PFSK-1 (cell line): ENCODE measurements at regions not wholly inside any gene's neighbourhood (a gene's known extent, or its start where the extent isn't known, plus 50 kb on each side); places are given as distances from the start of the nearest gene placed in this dataset.

Source experiments
- FOXP2 ChIP-seq: optimal IDR thresholded peaks from 2 replicates; pipeline ENCODE3; 2011; ENCODE audit warnings: borderline replicate concordance, control low read depth, inconsistent platforms; ENCODE audit not compliant: insufficient read depth; ENCODE audit errors: extremely low read length, extremely low read depth
- POLR2AphosphoS5 ChIP-seq: IDR thresholded peaks from 2 replicates; pipeline ENCODE4 v1.6.1; 2012; ENCODE audit warnings: low read depth, mild to moderate bottlenecking, control low read depth, low read length, moderate library complexity
- SIN3A ChIP-seq: IDR thresholded peaks from 2 replicates; pipeline ENCODE4 v1.6.1; 2012; ENCODE audit warnings: mild to moderate bottlenecking, low read length, moderate library complexity, borderline replicate concordance; ENCODE audit not compliant: insufficient read depth
- TAF1 ChIP-seq: IDR thresholded peaks from 2 replicates; pipeline ENCODE4 v1.6.1; 2012; ENCODE audit warnings: low read length, control low read depth, borderline replicate concordance; ENCODE audit not compliant: insufficient read depth
- TF ChIP-seq, protein P1 (sequence below), 2 experiments: IDR thresholded peaks; 2 replicates each; pipeline versions ENCODE4 v1.6.1 to v1.8.0; 2011 to 2012; ENCODE audit warnings: low read depth in 2 of 2, low read length in 2 of 2, control low read depth in 1 of 2, inconsistent platforms in 1 of 2, mild to moderate bottlenecking in 1 of 2, moderate library complexity in 1 of 2; ENCODE audit not compliant: insufficient read depth in 1 of 2

DNA sequence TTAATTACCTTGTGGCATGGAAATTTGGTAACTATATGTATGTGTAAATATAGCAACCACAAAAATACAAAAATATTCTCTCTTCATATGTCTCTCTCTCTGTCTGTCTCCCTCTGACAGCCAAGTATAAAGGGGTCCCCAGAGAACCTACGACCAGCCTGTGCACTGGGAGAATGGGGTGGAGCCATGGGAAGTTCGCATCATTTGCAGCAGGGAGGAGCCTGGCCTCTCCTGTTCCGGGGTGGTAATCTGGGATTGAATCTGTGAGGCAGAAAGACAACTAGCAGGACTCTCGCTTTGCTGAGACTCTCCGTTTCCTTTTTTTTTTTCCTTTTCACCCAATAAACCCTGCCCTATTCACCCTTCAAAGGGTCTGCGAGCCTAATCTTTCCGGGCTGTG, 1109.1 kb downstream of the HACE1 start:
- TF ChIP-seq FOXP2: no peak
- TF ChIP-seq POLR2AphosphoS5: no peak
- no peak for TF ChIP-seq TAF1
- TF ChIP-seq, protein P1, sequence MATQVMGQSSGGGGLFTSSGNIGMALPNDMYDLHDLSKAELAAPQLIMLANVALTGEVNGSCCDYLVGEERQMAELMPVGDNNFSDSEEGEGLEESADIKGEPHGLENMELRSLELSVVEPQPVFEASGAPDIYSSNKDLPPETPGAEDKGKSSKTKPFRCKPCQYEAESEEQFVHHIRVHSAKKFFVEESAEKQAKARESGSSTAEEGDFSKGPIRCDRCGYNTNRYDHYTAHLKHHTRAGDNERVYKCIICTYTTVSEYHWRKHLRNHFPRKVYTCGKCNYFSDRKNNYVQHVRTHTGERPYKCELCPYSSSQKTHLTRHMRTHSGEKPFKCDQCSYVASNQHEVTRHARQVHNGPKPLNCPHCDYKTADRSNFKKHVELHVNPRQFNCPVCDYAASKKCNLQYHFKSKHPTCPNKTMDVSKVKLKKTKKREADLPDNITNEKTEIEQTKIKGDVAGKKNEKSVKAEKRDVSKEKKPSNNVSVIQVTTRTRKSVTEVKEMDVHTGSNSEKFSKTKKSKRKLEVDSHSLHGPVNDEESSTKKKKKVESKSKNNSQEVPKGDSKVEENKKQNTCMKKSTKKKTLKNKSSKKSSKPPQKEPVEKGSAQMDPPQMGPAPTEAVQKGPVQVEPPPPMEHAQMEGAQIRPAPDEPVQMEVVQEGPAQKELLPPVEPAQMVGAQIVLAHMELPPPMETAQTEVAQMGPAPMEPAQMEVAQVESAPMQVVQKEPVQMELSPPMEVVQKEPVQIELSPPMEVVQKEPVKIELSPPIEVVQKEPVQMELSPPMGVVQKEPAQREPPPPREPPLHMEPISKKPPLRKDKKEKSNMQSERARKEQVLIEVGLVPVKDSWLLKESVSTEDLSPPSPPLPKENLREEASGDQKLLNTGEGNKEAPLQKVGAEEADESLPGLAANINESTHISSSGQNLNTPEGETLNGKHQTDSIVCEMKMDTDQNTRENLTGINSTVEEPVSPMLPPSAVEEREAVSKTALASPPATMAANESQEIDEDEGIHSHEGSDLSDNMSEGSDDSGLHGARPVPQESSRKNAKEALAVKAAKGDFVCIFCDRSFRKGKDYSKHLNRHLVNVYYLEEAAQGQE (IDR thresholded peaks at IDR 0.05; ENCODE audit: insufficient read depth in 1 of 2, low read depth in 2 of 2, low read length in 2 of 2): no peak
- TF ChIP-seq SIN3A: no peak

DNA sequence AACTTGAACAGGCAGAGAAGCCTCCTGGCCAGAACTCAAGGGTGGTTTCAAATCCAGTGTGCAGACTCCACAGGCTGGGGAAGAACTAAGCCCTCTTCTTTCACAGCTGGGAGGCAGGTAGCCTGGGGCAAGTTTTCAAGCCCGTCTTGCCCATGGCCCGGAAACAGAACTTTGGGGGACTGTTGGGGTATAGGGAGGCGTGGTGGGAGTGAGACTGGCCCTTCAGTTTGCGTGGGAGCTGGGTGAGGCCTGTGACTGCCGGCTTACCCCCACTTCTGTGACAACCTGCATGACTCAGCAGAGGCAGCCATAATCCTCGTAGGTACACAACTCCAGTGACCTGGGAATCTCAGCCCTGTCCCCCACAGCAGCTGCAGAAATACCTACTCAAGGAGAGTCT, 1125.7 kb downstream of the HACE1 start:
- TF ChIP-seq SIN3A (no peak), FOXP2 (no peak), POLR2AphosphoS5 (no peak), TAF1 (no peak)
- TF ChIP-seq, protein P1 (IDR thresholded peaks at IDR 0.05; ENCODE audit: insufficient read depth in 1 of 2, low read depth in 2 of 2, low read length in 2 of 2): no peak

DNA sequence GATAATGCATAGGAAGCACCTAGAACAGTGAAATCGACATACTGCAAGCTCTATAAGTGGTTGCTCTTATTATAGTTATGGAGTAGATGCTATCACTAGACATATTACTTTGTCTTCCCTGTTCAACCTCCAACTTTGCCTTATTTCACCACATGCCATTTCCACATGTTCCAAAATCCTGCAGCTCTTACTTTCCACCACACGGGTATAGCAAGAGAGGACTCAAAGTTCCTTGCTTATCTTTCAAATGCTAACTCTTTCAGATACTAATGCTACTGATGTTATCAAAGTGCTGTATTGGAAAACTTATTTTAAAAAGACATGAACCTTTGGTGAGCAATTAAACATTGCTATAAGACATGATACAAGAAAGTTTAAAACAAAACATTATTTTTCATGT, 1130.1 kb downstream of the HACE1 start:
- TF ChIP-seq, protein P1 (IDR thresholded peaks at IDR 0.05; ENCODE audit: insufficient read depth in 1 of 2, low read depth in 2 of 2, low read length in 2 of 2): no peak
- TF ChIP-seq FOXP2 (no peak), POLR2AphosphoS5 (no peak), TAF1 (no peak), SIN3A (no peak)

DNA sequence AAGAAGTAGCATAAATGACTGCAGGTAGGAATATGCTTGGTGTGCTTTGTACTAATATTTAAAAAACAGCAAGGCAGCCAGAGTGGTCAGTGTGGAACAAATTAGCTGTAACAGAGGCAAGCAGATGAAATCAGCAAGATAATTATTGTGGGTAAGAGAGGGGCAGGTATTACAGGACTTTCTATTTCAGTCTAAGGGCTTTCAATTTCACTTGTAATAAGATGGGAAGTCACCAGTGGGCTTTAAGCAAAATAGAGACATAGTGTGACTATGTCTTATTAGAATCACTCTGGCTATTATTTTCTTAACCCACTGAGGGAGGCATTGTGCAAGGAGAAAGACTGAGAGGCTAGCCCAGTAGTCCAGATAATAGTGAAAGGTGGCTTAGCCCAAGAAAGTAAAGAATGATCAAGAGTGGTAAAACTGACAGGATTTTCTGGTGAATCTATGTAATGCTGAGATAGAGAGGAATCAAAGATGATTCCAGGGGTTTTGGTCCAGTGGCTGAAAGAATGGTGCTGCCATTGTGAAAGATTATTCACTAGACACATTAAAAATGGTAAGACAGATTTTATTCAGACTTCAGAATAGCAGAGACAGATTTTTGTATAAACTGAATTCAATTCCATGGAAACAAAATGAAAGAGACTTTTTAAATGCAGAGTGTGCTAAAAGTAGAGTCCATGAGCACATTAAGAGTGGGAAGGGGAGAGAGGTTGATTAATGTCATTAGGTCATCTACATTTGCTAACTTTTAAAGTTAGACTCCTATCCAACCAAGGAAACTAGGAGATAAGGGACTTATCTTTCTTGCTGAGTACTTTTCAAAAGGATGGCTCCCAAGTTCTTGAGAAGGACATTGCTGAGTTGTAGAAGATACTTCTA, 1136.0 kb downstream of the HACE1 start:
- no peak for TF ChIP-seq FOXP2
- no peak for TF ChIP-seq TAF1

DNA sequence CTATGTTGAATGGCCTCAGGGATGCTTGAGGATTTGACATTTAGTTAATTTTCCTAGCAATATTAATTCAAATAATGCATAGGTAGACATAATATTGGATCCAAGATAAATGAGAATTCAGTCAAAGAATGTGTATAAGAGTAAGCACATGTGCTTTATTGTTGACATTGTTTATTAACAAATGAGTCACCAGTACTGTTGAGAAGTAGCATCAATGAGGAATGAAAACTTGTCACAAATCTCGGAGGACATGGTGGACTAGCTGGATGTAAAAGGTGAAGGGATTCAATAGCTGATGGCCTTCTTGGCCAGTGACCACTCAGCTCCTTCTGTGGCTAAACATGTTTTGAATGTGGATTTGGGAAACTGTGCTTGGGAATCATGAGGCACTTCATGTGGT, 1137.0 kb downstream of the HACE1 start:
- no peak for TF ChIP-seq POLR2AphosphoS5
- TF ChIP-seq, protein P1 (IDR thresholded peaks at IDR 0.05; ENCODE audit: insufficient read depth in 1 of 2, low read depth in 2 of 2, low read length in 2 of 2): no peak
- TF ChIP-seq FOXP2: no peak
- no peak for TF ChIP-seq SIN3A
- TF ChIP-seq TAF1: no peak
